Astrocyte of the cerebellum (primary cell): ENCODE measurements at regions not wholly inside any gene's neighbourhood (a gene's known extent, or its start where the extent isn't known, plus 50 kb on each side); places are given as distances from the start of the nearest gene placed in this dataset.

Source experiments
- DNase-seq: peaks from one replicate; pipeline ENCODE4 v3.0.0-alpha.2; 2011; ENCODE audit warnings: low read depth
- H3K4me3 ChIP-seq: 2 replicates; pipeline ENCODE4 v1.5.1; 2011; ENCODE audit warnings: mild to moderate bottlenecking, low read depth, low read length, moderate library complexity
- CTCF ChIP-seq: IDR thresholded peaks from 2 replicates; pipeline ENCODE4 v1.5.1; 2012; ENCODE audit warnings: low read length, low read depth, moderate library complexity, mild to moderate bottlenecking; ENCODE audit errors: missing control alignments
- in situ Hi-C: cut with HindIII; loops from 2 replicates; pipeline ENCODE4 v1.10.0; 2017; ENCODE audit warnings: low sequenced_read_pairs

GRCh38 chr15:97124790-97125189 lies 794.3 kb downstream of the NR2F2 start:
- in situ Hi-C loops = no loop called here
- no peak overlapping the region for H3K4me3 ChIP-seq
- no peak for TF ChIP-seq CTCF
- DNase-seq = no peak

GRCh38 chr15:97126553-97127233 lies 796.2 kb downstream of the NR2F2 start:
- no peak for DNase-seq
- in situ Hi-C loops = no loop called here
- TF ChIP-seq CTCF = no peak
- no peak overlapping the region for H3K4me3 ChIP-seq

- DNase-seq = no peak
- H3K4me3 ChIP-seq = no peak overlapping the region
- TF ChIP-seq CTCF = no peak
- in situ Hi-C loops = no loop called here
Measured at GRCh38 chr15:97129674-97130073, 799.2 kb downstream of the NR2F2 start.

GRCh38 chr15:97140216-97140615 lies 809.7 kb downstream of the NR2F2 start:
- no peak overlapping the region for H3K4me3 ChIP-seq
- no peak for TF ChIP-seq CTCF
- no peak for DNase-seq
- in situ Hi-C loops = no loop called here

- TF ChIP-seq CTCF = no peak
- H3K4me3 ChIP-seq = no peak overlapping the region
- in situ Hi-C loops = no loop called here
- DNase-seq = no peak
Measured at GRCh38 chr15:97141360-97141759, 810.9 kb downstream of the NR2F2 start.

- in situ Hi-C loops = no loop called here
- no peak for DNase-seq
- no peak overlapping the region for H3K4me3 ChIP-seq
- no peak for TF ChIP-seq CTCF
Measured at GRCh38 chr15:97141871-97142270, 811.4 kb downstream of the NR2F2 start.
